ENCODE measurements at regions not wholly inside any gene's neighbourhood (a gene's known extent, or its start where the extent isn't known, plus 50 kb on each side); places are given as distances from the start of the nearest gene placed in this dataset.

- Histone ChIP-seq H3K4me2 (ENCODE audit: insufficient read depth in 1 of 2, low read depth in 2 of 2, low read length in 2 of 2) (no peak overlapping the region), H2BK15ac (ENCODE audit: low read length) (no peak overlapping the region), H2BK12ac (ENCODE audit: low read depth, low read length) (no peak overlapping the region), H3K27ac (ENCODE audit: low read depth, low read length) (no peak overlapping the region), H3K4me1 (replicated peaks in 1 of 4; ENCODE audit: control insufficient read depth in 3 of 4, insufficient read depth in 4 of 4, low read length in 3 of 4) (no peaks in the 10 kb centered on the region), H3K18ac (ENCODE audit: extremely low read depth, low read length) (no peak overlapping the region), H4K8ac (ENCODE audit: extremely low read depth, insufficient read depth, low read length) (no peak overlapping the region), H2AFZ (ENCODE audit: low read length) (no peak overlapping the region), H2AK5ac (ENCODE audit: low read depth, low read length) (no peak overlapping the region), H3K27me3 (replicated peaks in 1 of 4; ENCODE audit: control insufficient read depth in 3 of 4, extremely low read depth in 1 of 4, insufficient read depth in 3 of 4, low read length in 3 of 4) (no peaks in the 10 kb centered on the region), H4K20me1 (replicated peaks in 1 of 2; ENCODE audit: control insufficient read depth in 1 of 2, insufficient read depth in 2 of 2, low read length in 2 of 2) (no peaks in the 10 kb centered on the region), H3K9me3 (ENCODE audit: insufficient read depth in 2 of 2, low read depth in 1 of 2, low read length in 1 of 2) (no peaks in the 10 kb centered on the region; a peak in 1 of 4 replicates), H3K23ac (ENCODE audit: insufficient read length) (no peak overlapping the region), H2BK20ac (ENCODE audit: low read length) (no peak overlapping the region), H3K14ac (ENCODE audit: insufficient read length) (no peak overlapping the region), H4K91ac (replicated peaks; ENCODE audit: insufficient read length, low read length) (no peak overlapping the region), H3K36me3 (ENCODE audit: control insufficient read depth in 2 of 4, insufficient read depth in 4 of 4, low read length in 3 of 4) (no peaks in the 10 kb centered on the region), H3K23me2 (ENCODE audit: low read depth, low read length) (no peaks in the 10 kb centered on the region), H3K4me3 (ENCODE audit: extremely low read depth in 1 of 4, insufficient read depth in 2 of 4, low read depth in 3 of 4, low read length in 4 of 4) (no peak overlapping the region), H3K56ac (replicated peaks; ENCODE audit: insufficient read length, low read depth, low read length) (no peak overlapping the region), H3K79me2 (ENCODE audit: control insufficient read depth in 1 of 2, insufficient read depth in 2 of 2, low read length in 2 of 2) (no peaks in the 10 kb centered on the region), H4K5ac (ENCODE audit: insufficient read length, low read depth, low read length) (no peak overlapping the region), H2BK5ac (ENCODE audit: low read depth, low read length) (no peak overlapping the region), H3K9ac (replicated peaks in 1 of 4; ENCODE audit: extremely low read depth in 1 of 4, low read depth in 3 of 4, low read length in 3 of 4) (no peak overlapping the region), H3K79me1 (ENCODE audit: low read depth, low read length) (no peaks in the 10 kb centered on the region), H2BK120ac (replicated peaks; ENCODE audit: low read depth, low read length) (no peak overlapping the region), H3K4ac (replicated peaks; ENCODE audit: insufficient read length, low read depth, low read length) (no peak overlapping the region)
- no peak for DNase-seq (ENCODE audit: low read depth in 1 of 2, low spot score in 2 of 2)
- POLR2A ChIA-PET (ENCODE audit: partially characterized antibody), result no interaction called here
- WGBS, 2 experiments (ENCODE audit: extremely low coverage in 1 of 2, insufficient coverage in 1 of 2, insufficient read length in 1 of 2, insufficient replicate concordance in 2 of 2, low coverage in 1 of 2, low lambda C conversion rate in 2 of 2, missing lambda C conversion rate in 1 of 2), result 95% methylated on average over 23 of the region's 23 CpGs; no CpG with 5 or more reads in 1 of the 2 experiments
- no peak for FAIRE-seq
- no peak for TF ChIP-seq CTBP2 (IDR thresholded peaks at IDR 0.05; ENCODE audit: borderline replicate concordance, insufficient read depth, insufficient read length, low read length)
- TF ChIP-seq FOSL1 (IDR thresholded peaks at IDR 0.05; ENCODE audit: insufficient read depth, low read depth, low read length), result no peak
- no peak for TF ChIP-seq BRCA1 (IDR thresholded peaks at IDR 0.05; ENCODE audit: low read depth, low read length)
- no peak for TF ChIP-seq TAF1 (IDR thresholded peaks at IDR 0.05; ENCODE audit: low read depth, low read length)
- TF ChIP-seq KDM1A (IDR thresholded peaks at IDR 0.05; ENCODE audit: borderline replicate concordance, low read length), result no peak
- TF ChIP-seq NRF1 (IDR thresholded peaks at IDR 0.05; ENCODE audit: low read depth, low read length), result no peak
- TF ChIP-seq CREB1 (IDR thresholded peaks at IDR 0.05), result no peak
- TF ChIP-seq SIRT6 (IDR thresholded peaks at IDR 0.05; ENCODE audit: low read length), result no peak
- TF ChIP-seq, protein P1, sequence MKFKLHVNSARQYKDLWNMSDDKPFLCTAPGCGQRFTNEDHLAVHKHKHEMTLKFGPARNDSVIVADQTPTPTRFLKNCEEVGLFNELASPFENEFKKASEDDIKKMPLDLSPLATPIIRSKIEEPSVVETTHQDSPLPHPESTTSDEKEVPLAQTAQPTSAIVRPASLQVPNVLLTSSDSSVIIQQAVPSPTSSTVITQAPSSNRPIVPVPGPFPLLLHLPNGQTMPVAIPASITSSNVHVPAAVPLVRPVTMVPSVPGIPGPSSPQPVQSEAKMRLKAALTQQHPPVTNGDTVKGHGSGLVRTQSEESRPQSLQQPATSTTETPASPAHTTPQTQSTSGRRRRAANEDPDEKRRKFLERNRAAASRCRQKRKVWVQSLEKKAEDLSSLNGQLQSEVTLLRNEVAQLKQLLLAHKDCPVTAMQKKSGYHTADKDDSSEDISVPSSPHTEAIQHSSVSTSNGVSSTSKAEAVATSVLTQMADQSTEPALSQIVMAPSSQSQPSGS (IDR thresholded peaks at IDR 0.05; ENCODE audit: low read length), result no peak
- TF ChIP-seq TBP (IDR thresholded peaks at IDR 0.05; ENCODE audit: low read depth, low read length), result no peak
- TF ChIP-seq RAD21 (IDR thresholded peaks at IDR 0.05 in 1 of 2, conservative IDR thresholded peaks at IDR 0.05 in 1 of 2; ENCODE audit: low read depth in 2 of 2, low read length in 2 of 2), result no peak
- TF ChIP-seq ASH2L (IDR thresholded peaks at IDR 0.05; ENCODE audit: low read length), result no peak
- no peak for TF ChIP-seq HDAC6 (IDR thresholded peaks at IDR 0.05; ENCODE audit: low read depth, low read length)
- no peak for TF ChIP-seq JUN (IDR thresholded peaks at IDR 0.05; ENCODE audit: low read depth, low read length)
- TF ChIP-seq RXRA (IDR thresholded peaks at IDR 0.05; ENCODE audit: insufficient read depth, low read depth, low read length), result no peak
- CTCF ChIA-PET (ENCODE audit: partially characterized antibody), result no interaction called here
Measured at GRCh38 chr20:11608736-11609135, 309.0 kb upstream of the BTBD3 start.

Measured in H1 (cell line).